OCI-LY1 (cell line): ENCODE measurements at regions not wholly inside any gene's neighbourhood (a gene's known extent, or its start where the extent isn't known, plus 50 kb on each side); places are given as distances from the start of the nearest gene placed in this dataset.

ENCODE experiments used
- H2AFZ ChIP-seq: fragments of 200-600 bp; sonication (generic), shearing (Covaris generic); 2 replicates; pipeline ENCODE4 v1.6.0; 2014; ENCODE audit warnings: antibody characterized with exemption, mild to moderate bottlenecking, low read length
- H3F3A ChIP-seq: fragments of 200-600 bp; sonication (generic), shearing (Covaris generic); 2 replicates; pipeline ENCODE4 v1.6.0; 2014; ENCODE audit warnings: mild to moderate bottlenecking, antibody characterized with exemption, low read length, moderate library complexity; ENCODE audit not compliant: insufficient read depth
- H3K27ac ChIP-seq: fragments of 200-600 bp; sonication (generic); 2 replicates; pipeline ENCODE4 v1.5.1; 2014; ENCODE audit warnings: low read length, mixed run types, mild to moderate bottlenecking, low read depth; ENCODE audit not compliant: poor library complexity, severe bottlenecking
- H3K27me3 ChIP-seq: fragments of 200-600 bp; sonication (generic); 2 replicates; pipeline ENCODE4 v1.6.0; 2014; ENCODE audit warnings: antibody characterized with exemption, mild to moderate bottlenecking, low read length, moderate library complexity; ENCODE audit not compliant: insufficient read depth
- H3K36me3 ChIP-seq: fragments of 200-600 bp; sonication (generic); 2 replicates; pipeline ENCODE4 v1.6.1; 2014; ENCODE audit warnings: mild to moderate bottlenecking, antibody characterized with exemption, low read length, moderate library complexity, mixed read lengths; ENCODE audit not compliant: insufficient read depth
- H3K4me1 ChIP-seq: fragments of 200-600 bp; sonication (generic); 2 replicates; pipeline ENCODE4 v1.5.1; 2014; ENCODE audit warnings: mild to moderate bottlenecking, low read length, moderate library complexity; ENCODE audit not compliant: insufficient read depth, severe bottlenecking
- H3K4me2 ChIP-seq: fragments of 200-600 bp; sonication (generic), shearing (Covaris generic); 2 replicates; pipeline ENCODE4 v1.6.1; 2014; ENCODE audit warnings: low read length
- H3K4me3 ChIP-seq: fragments of 200-600 bp; sonication (generic); 2 replicates; pipeline ENCODE4 v1.5.1; 2014; ENCODE audit warnings: low read length, low read depth, mild to moderate bottlenecking, mixed read lengths; ENCODE audit not compliant: poor library complexity, severe bottlenecking
- H3K79me2 ChIP-seq: fragments of 200-600 bp; shearing (Covaris generic); 2 replicates; pipeline ENCODE4 v1.6.1; 2016; ENCODE audit warnings: mixed run types, low read length, mixed read lengths; ENCODE audit not compliant: insufficient read depth
- H3K9ac ChIP-seq: fragments of 200-600 bp; sonication (generic), shearing (Covaris generic); 2 replicates; pipeline ENCODE4 v1.6.1; 2014; ENCODE audit warnings: mild to moderate bottlenecking, low read length, mixed read lengths
- H3K9me2 ChIP-seq: fragments of 200-600 bp; sonication (generic), shearing (Covaris generic); 2 replicates; pipeline ENCODE4 v1.6.1; 2014; ENCODE audit warnings: low read depth, mild to moderate bottlenecking, low read length, mixed read lengths
- H3K9me3 ChIP-seq: fragments of 200-600 bp; shearing (Covaris generic); 2 replicates; pipeline ENCODE4 v1.6.1; 2014; ENCODE audit warnings: low read length, mixed read lengths
- H4K20me1 ChIP-seq: fragments of 200-600 bp; sonication (generic), shearing (Covaris generic); 2 replicates; pipeline ENCODE4 v1.6.0; 2016; ENCODE audit warnings: mild to moderate bottlenecking, low read length; ENCODE audit not compliant: insufficient read depth
- CTCF ChIP-seq: fragments of 200-600 bp; sonication (generic), shearing (Covaris generic); IDR thresholded peaks from 2 replicates; pipeline ENCODE4 v1.5.1; 2017; ENCODE audit warnings: mild to moderate bottlenecking, antibody characterized with exemption, low read length, moderate library complexity, mixed read lengths
- EZH2 ChIP-seq: fragments of 200-600 bp; sonication (generic), shearing (Covaris generic); IDR thresholded peaks from 2 replicates; pipeline ENCODE4 v1.8.0; 2017; ENCODE audit warnings: borderline replicate concordance, mixed run types, mild to moderate bottlenecking, antibody characterized with exemption, low read length, moderate library complexity, mixed read lengths

GRCh38 chr3:103672346-103672745 lies 1237.5 kb downstream of the ZPLD1 start:
- no peaks in the 10 kb centered on the region for H3F3A ChIP-seq
- no peak overlapping the region for H3K4me3 ChIP-seq
- no peak overlapping the region for H3K9ac ChIP-seq
- no peaks in the 10 kb centered on the region for H4K20me1 ChIP-seq
- H3K4me1 ChIP-seq = no peaks in the 10 kb centered on the region
- no peak overlapping the region for H2AFZ ChIP-seq
- no peaks in the 10 kb centered on the region for H3K79me2 ChIP-seq
- no peak overlapping the region for H3K4me2 ChIP-seq
- H3K9me3 ChIP-seq = no peaks in the 10 kb centered on the region
- H3K27me3 ChIP-seq = no peaks in the 10 kb centered on the region
- TF ChIP-seq EZH2 = no peak
- no peak for TF ChIP-seq CTCF
- no peak overlapping the region for H3K27ac ChIP-seq
- no peaks in the 10 kb centered on the region for H3K36me3 ChIP-seq
- H3K9me2 ChIP-seq = no peaks in the 10 kb centered on the region

GRCh38 chr3:103684904-103685303 lies 1250.1 kb downstream of the ZPLD1 start:
- no peak overlapping the region for H3K4me2 ChIP-seq
- TF ChIP-seq EZH2 (no peak), CTCF (no peak)
- H3K9me3 ChIP-seq = no peaks in the 10 kb centered on the region
- H3K36me3 ChIP-seq = no peaks in the 10 kb centered on the region
- H3K9ac ChIP-seq = no peak overlapping the region
- no peak overlapping the region for H3K27ac ChIP-seq
- no peak overlapping the region for H2AFZ ChIP-seq
- no peaks in the 10 kb centered on the region for H3K79me2 ChIP-seq
- no peaks in the 10 kb centered on the region for H4K20me1 ChIP-seq
- H3K27me3 ChIP-seq = no peaks in the 10 kb centered on the region
- no peaks in the 10 kb centered on the region for H3F3A ChIP-seq
- no peaks in the 10 kb centered on the region for H3K4me1 ChIP-seq
- H3K4me3 ChIP-seq = no peak overlapping the region
- H3K9me2 ChIP-seq = no peaks in the 10 kb centered on the region

- Histone ChIP-seq H3K9me3 (no peaks in the 10 kb centered on the region), H3K4me2 (no peak overlapping the region), H3K4me1 (no peaks in the 10 kb centered on the region), H3K4me3 (no peak overlapping the region), H3K27me3 (no peaks in the 10 kb centered on the region), H2AFZ (no peak overlapping the region), H3K9me2 (no peaks in the 10 kb centered on the region), H3K36me3 (no peaks in the 10 kb centered on the region), H3K79me2 (no peaks in the 10 kb centered on the region), H3F3A (no peaks in the 10 kb centered on the region), H3K9ac (no peak overlapping the region), H3K27ac (no peak overlapping the region), H4K20me1 (no peaks in the 10 kb centered on the region)
- no peak for TF ChIP-seq CTCF
- no peak for TF ChIP-seq EZH2
These were observed 1251.1 kb downstream of the ZPLD1 start for GRCh38 chr3:103685939-103686338.
